NCI-H128 (cell line): ENCODE measurements at regions not wholly inside any gene's neighbourhood (a gene's known extent, or its start where the extent isn't known, plus 50 kb on each side); places are given as distances from the start of the nearest gene placed in this dataset.
"Not testable (repeated sequence)": the region's sequence is repeated elsewhere in the genome, so short reads cannot be mapped to it uniquely, and the experiment has no call there.

Experiments used
- DNase-seq: peaks from one replicate; lab custom pipeline; 2025; ENCODE audit not compliant: unreplicated experiment; lab: John Stamatoyannopoulos, UW

GRCh38 chr18:22503803-22504202 lies 86.1 kb upstream of the CTAGE1 start:
- DNase-seq: no peak

- no peak for DNase-seq
Observed at GRCh38 chr18:22504251-22505030, 86.7 kb upstream of the CTAGE1 start.

GRCh38 chr18:22505141-22505591 lies 87.5 kb upstream of the CTAGE1 start:
- no peak for DNase-seq

GRCh38 chr18:22507055-22507454 lies 89.3 kb upstream of the CTAGE1 start:
- no peak for DNase-seq

- no peak for DNase-seq
Observed at GRCh38 chr18:22509423-22509822, 91.7 kb upstream of the CTAGE1 start.

GRCh38 chr18:22510697-22511096 lies 93.0 kb upstream of the CTAGE1 start:
- DNase-seq: no peak

- no peak for DNase-seq
Observed at GRCh38 chr18:22513721-22514481, 96.2 kb upstream of the CTAGE1 start.

- DNase-seq: no peak
Observed at GRCh38 chr18:22514655-22515054, 96.9 kb upstream of the CTAGE1 start.

GRCh38 chr18:22515250-22515649 lies 97.5 kb upstream of the CTAGE1 start:
- DNase-seq: no peak

- DNase-seq: no peak
Observed at GRCh38 chr18:22517356-22517755, 99.6 kb upstream of the CTAGE1 start.

- no peak for DNase-seq
Observed at GRCh38 chr18:22521026-22521707, 103.5 kb upstream of the CTAGE1 start.

- DNase-seq: no peak
Observed at GRCh38 chr18:22523481-22523880, 105.8 kb upstream of the CTAGE1 start.

- no peak for DNase-seq
Observed at GRCh38 chr18:22524783-22525182, 107.1 kb upstream of the CTAGE1 start.

- DNase-seq: no peak
Observed at GRCh38 chr18:22525313-22525712, 107.6 kb upstream of the CTAGE1 start.

- DNase-seq: no peak
Observed at GRCh38 chr18:22525883-22526282, 108.2 kb upstream of the CTAGE1 start.

- DNase-seq: no peak
Observed at GRCh38 chr18:22528291-22528690, 110.6 kb upstream of the CTAGE1 start.

- not testable (repeated sequence) for DNase-seq
Observed at GRCh38 chr18:22534706-22535105, 117.0 kb upstream of the CTAGE1 start.

GRCh38 chr18:22536558-22536957 lies 118.8 kb upstream of the CTAGE1 start:
- DNase-seq: no peak

- no peak for DNase-seq
Observed at GRCh38 chr18:22538426-22538825, 120.7 kb upstream of the CTAGE1 start.

- no peak for DNase-seq
Observed at GRCh38 chr18:22539051-22539765, 121.5 kb upstream of the CTAGE1 start.

- DNase-seq: no peak
Observed at GRCh38 chr18:22541232-22541631, 123.5 kb upstream of the CTAGE1 start.
